ENCODE measurements at regions not wholly inside any gene's neighbourhood (a gene's known extent, or its start where the extent isn't known, plus 50 kb on each side); places are given as distances from the start of the nearest gene placed in this dataset.

GRCh38 chr14:98312006-98312405 is 960.0 kb downstream of the BCL11B start:
- Histone ChIP-seq H3K4me1 (no peaks in the 10 kb centered on the region), H3K27me3 (no peaks in the 10 kb centered on the region), H3K27ac (no peak overlapping the region), H3K4me3 (no peak overlapping the region), H3K36me3 (no peaks in the 10 kb centered on the region), H3K9me3 (no peaks in the 10 kb centered on the region)
- no peak for DNase-seq
- TF ChIP-seq, protein P1, sequence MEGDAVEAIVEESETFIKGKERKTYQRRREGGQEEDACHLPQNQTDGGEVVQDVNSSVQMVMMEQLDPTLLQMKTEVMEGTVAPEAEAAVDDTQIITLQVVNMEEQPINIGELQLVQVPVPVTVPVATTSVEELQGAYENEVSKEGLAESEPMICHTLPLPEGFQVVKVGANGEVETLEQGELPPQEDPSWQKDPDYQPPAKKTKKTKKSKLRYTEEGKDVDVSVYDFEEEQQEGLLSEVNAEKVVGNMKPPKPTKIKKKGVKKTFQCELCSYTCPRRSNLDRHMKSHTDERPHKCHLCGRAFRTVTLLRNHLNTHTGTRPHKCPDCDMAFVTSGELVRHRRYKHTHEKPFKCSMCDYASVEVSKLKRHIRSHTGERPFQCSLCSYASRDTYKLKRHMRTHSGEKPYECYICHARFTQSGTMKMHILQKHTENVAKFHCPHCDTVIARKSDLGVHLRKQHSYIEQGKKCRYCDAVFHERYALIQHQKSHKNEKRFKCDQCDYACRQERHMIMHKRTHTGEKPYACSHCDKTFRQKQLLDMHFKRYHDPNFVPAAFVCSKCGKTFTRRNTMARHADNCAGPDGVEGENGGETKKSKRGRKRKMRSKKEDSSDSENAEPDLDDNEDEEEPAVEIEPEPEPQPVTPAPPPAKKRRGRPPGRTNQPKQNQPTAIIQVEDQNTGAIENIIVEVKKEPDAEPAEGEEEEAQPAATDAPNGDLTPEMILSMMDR (IDR thresholded peaks at IDR 0.05): no peak
- intact Hi-C loops (cut with DNase I; ENCODE audit: low total_unique reads): no loop called here

GRCh38 chr14:98321841-98322240 is 950.2 kb downstream of the BCL11B start:
- DNase-seq: no peak
- H3K36me3 ChIP-seq: no peaks in the 10 kb centered on the region
- H3K9me3 ChIP-seq: peaks cover 0 to 4% (median 0%) of the 10 kb centered on the region in 3 donors
- no peak overlapping the region for H3K4me3 ChIP-seq
- TF ChIP-seq, protein P1 (IDR thresholded peaks at IDR 0.05): no peak
- intact Hi-C loops (cut with DNase I; ENCODE audit: low total_unique reads): no loop called here
- no peak overlapping the region for H3K27ac ChIP-seq
- no peaks in the 10 kb centered on the region for H3K4me1 ChIP-seq
- H3K27me3 ChIP-seq: no peaks in the 10 kb centered on the region

DNA sequence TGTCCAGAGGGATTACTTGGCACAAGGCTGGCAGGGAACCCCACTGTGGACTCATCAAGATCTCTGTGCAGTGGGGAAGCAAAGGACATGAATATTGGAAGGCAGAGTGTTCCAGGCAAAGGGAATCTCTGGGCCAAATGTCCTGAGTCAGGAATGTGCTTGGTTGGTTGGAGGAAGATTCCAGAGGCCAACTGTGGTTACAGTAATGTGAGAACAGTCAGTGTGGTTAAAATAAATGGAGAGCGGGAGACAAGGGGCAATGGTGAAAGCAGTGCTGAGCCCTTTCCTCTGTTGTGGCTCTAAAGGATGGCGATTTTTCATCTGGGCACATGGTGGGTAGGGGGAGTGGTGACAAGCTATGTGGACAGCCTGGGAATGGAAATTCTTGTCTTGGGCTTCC is 948.2 kb downstream of the BCL11B start:
- Histone ChIP-seq H3K27ac (no peak overlapping the region), H3K27me3 (no peaks in the 10 kb centered on the region), H3K9me3 (no peaks in the 10 kb centered on the region), H3K36me3 (no peaks in the 10 kb centered on the region), H3K4me3 (no peak overlapping the region), H3K4me1 (no peaks in the 10 kb centered on the region)
- intact Hi-C loops (cut with DNase I; ENCODE audit: low total_unique reads): no loop called here
- TF ChIP-seq, protein P1 (IDR thresholded peaks at IDR 0.05): no peak
- DNase-seq: no peak

- Histone ChIP-seq H3K36me3 (no peaks in the 10 kb centered on the region), H3K27me3 (no peaks in the 10 kb centered on the region), H3K27ac (no peak overlapping the region), H3K4me3 (no peak overlapping the region), H3K9me3 (no peaks in the 10 kb centered on the region), H3K4me1 (no peaks in the 10 kb centered on the region)
- TF ChIP-seq, protein P1 (IDR thresholded peaks at IDR 0.05): no peak
- intact Hi-C loops (cut with DNase I; ENCODE audit: low total_unique reads): no loop called here
- no peak for DNase-seq
Observed at GRCh38 chr14:98325761-98326160, 946.2 kb downstream of the BCL11B start.

GRCh38 chr14:98328496-98328895 is 943.5 kb downstream of the BCL11B start:
- no peak for DNase-seq
- H3K27me3 ChIP-seq: no peaks in the 10 kb centered on the region
- no peak overlapping the region for H3K27ac ChIP-seq
- no peaks in the 10 kb centered on the region for H3K4me1 ChIP-seq
- TF ChIP-seq, protein P1 (IDR thresholded peaks at IDR 0.05): no peak
- intact Hi-C loops (cut with DNase I; ENCODE audit: low total_unique reads): no loop called here
- no peaks in the 10 kb centered on the region for H3K9me3 ChIP-seq
- H3K4me3 ChIP-seq: no peak overlapping the region
- no peaks in the 10 kb centered on the region for H3K36me3 ChIP-seq

DNA sequence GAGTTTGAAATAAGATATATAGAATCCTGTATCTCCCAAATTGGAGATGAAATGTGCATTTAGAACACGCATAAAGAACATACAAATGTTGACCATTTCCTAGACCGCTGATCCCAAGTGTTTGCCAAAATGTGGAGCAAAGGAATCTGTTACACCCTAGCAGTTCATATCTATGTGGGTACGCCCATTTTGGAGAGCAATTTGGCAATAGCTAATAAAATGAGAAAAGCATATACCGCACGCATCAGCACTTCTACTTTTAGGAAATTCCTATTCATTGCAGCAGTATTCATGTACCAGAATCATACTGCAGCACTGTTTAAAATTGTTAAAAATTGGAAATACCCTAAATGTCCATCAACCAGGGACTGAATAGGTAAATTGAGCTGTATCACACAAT is 937.8 kb downstream of the BCL11B start:
- Histone ChIP-seq H3K27ac (no peak overlapping the region), H3K4me3 (no peak overlapping the region), H3K9me3 (no peaks in the 10 kb centered on the region), H3K27me3 (no peaks in the 10 kb centered on the region), H3K4me1 (no peaks in the 10 kb centered on the region), H3K36me3 (no peaks in the 10 kb centered on the region)
- intact Hi-C loops (cut with DNase I; ENCODE audit: low total_unique reads): no loop called here
- DNase-seq: no peak
- TF ChIP-seq, protein P1 (IDR thresholded peaks at IDR 0.05): no peak
